ENCODE measurements at regions not wholly inside any gene's neighbourhood (a gene's known extent, or its start where the extent isn't known, plus 50 kb on each side); places are given as distances from the start of the nearest gene placed in this dataset.
"Not testable (repeated sequence)": the region's sequence is repeated elsewhere in the genome, so short reads cannot be mapped to it uniquely, and the experiment has no call there.

DNA sequence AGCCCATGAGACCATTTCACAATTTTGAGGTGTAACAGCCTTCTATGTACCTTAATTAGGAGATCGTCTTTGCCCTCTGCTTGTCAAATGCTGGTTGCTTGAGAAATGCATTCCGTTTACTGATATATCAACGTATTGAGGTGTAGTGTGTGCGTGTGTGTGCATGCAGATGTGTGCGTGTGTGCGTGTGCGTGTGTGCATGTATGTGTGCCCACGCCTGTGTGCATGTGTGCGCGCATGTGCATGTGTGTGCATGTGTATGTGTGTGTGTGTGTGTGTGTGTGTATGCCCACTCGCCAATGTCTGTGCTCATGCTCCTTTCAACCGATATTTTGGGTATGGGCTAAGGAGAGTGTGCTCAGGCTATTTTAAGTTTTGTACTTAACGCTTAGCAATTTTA is 81.5 kb upstream of the ZFHX3 start:
- FAIRE-seq = no peak

GRCh38 chr16:73126525-73126853 is 78.6 kb upstream of the ZFHX3 start:
- no peak for FAIRE-seq

GRCh38 chr16:73125850-73126524 is 78.1 kb upstream of the ZFHX3 start:
- FAIRE-seq = no peak

- FAIRE-seq = no peak
Observed at GRCh38 chr16:73124665-73125375, 76.9 kb upstream of the ZFHX3 start.

GRCh38 chr16:73124097-73124652 is 76.2 kb upstream of the ZFHX3 start:
- FAIRE-seq = no peak

DNA sequence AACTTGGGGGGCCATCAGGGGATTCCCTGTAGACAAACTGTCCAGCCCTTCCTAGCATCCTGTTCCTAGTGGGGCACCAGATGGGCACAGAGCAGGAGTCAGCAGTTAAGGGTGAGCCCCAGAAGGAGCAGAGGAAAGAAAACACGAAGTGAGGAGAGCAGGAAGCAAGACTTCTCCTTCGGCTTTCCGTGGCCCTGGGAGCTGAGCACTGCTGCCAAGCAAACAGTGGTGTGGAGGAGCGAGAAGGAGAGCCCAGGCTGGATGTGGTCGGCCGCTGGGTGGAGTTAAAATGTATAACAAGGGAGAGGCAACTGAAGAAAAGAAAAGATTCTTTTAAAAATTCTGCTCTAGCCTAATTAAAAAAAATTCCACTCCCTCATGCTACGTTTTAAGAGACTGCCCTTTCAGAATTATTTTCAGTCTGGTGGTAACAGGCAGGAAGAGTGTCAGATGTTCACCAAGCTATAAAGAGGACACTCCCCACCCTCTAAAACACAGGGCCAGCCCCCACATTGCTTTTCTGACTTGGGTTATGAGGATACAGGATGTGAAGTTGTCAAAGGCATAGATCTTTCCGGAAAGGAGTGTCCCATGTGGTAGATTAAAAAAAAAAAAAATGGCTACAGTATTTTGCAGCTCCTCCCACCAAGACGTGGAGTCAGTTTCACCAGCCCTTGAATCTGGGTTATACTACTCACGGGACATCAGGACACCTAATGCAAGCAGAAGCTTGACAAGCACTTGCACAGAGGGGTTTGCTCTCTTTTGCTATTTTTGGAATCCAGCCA is 74.9 kb upstream of the ZFHX3 start:
- FAIRE-seq = no peak

GRCh38 chr16:73116576-73116975 is 68.6 kb upstream of the ZFHX3 start:
- FAIRE-seq = no peak

- no peak for FAIRE-seq
Observed at GRCh38 chr16:73113336-73113735, 65.4 kb upstream of the ZFHX3 start.

GRCh38 chr16:73108195-73108963 is 60.5 kb upstream of the ZFHX3 start:
- FAIRE-seq = no peak

DNA sequence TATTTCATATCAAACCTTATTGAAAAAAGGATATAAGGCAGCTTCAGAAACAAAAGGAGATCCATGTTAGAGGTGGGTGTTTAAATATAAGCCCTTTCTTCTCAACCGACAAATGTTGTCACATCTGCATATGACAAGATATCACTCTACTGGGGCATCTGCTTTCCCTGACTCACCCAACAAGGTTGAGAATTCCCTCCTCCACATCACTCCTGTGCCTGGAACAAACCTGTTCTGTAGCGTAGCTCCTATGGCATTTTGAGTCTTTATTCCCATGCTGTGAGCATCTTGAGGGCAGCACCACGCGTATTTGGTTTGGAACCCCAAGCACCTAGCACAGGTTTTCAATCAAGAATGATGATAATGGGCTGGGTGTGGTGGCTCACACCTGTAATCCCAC is 59.4 kb upstream of the ZFHX3 start:
- FAIRE-seq = no peak

GRCh38 chr16:73106329-73107034 is 58.6 kb upstream of the ZFHX3 start:
- FAIRE-seq = no peak

GRCh38 chr16:73101568-73101967 is 53.6 kb upstream of the ZFHX3 start:
- FAIRE-seq = no peak

DNA sequence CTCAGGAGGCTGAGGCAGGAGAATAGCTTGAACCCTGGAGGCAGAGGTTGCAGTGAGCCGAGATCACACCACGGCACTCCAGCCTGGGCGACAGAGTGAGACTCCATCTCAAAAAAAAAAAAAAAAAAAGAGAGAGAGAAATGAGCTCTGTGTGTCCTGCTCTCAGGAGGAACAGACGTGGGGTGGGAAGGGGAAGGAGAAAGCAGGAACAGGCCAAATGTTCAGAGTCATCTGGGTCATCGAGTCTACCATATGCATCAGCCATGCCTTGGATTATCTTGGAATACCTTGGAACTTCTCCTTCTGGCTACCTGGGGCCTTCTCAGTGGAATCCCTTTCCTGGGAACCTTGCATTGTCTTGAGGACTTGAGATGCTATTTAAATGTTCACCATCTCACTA is 51.7 kb upstream of the ZFHX3 start:
- not testable (repeated sequence) for FAIRE-seq

Measured in G401.6 (cell line).